K562 (cell line): ENCODE measurements at regions not wholly inside any gene's neighbourhood (a gene's known extent, or its start where the extent isn't known, plus 50 kb on each side); places are given as distances from the start of the nearest gene placed in this dataset.
"Not testable (repeated sequence)": the region's sequence is repeated elsewhere in the genome, so short reads cannot be mapped to it uniquely, and the experiment has no call there.

Experiments
- ATAC-seq: fragments of 200-7000 bp; cut with Tn5 transposase; 3 replicates; pipeline ENCODE4 v1.9.1; 2020; ENCODE audit warnings: moderate library complexity
- BruUV-seq: library from RNA; stranded (reverse); fragments of 400-500 nt; replicated peaks from 2 replicates; lab custom pipeline; 2021; lab: Mats Ljungman, UMichigan
- CTCF ChIA-PET: fragments of 300-600 bp; formaldehyde crosslinking; extraction: SDS; loops from one replicate; lab custom pipeline; 2021; ENCODE audit warnings: low intra/inter-chr PET ratio; lab: Yijun Ruan, JAX
- POLR2A ChIA-PET: fragments of 300-600, 350-650 bp; sonication (Branson Sonifier 250); formaldehyde crosslinking; extraction: SDS; loops from one replicate; lab custom pipeline; 2021; ENCODE audit warnings: antibody characterized with exemption, inconsistent platforms; lab: Yijun Ruan, JAX
- DNase-seq, 4 experiments: peaks; one replicate each; pipeline versions ENCODE4 v3.0.0 to v3.0.0-alpha.2; 2011 to 2018; ENCODE audit warnings: low spot score in 3 of 4, mixed read lengths in 3 of 4; ENCODE audit errors: extremely low read depth in 1 of 4
- FAIRE-seq: peaks from 2 replicates; lab custom pipeline; 2011; peaks lifted over from hg19 to GRCh38; lab: Jason Lieb, UNC
- H2AFZ ChIP-seq: 2 replicates; pipeline ENCODE4 v1.6.0; 2011; ENCODE audit warnings: low read depth, low read length, control low read depth, inconsistent platforms
- H3K27ac ChIP-seq: fragments of 200-600 bp; 3 replicates; pipeline ENCODE4 v1.8.0; 2011; ENCODE audit warnings: low read depth, mild to moderate bottlenecking, control low read depth, inconsistent platforms, low read length, moderate library complexity, mixed read lengths; ENCODE audit errors: extremely low read depth
- H3K27me3 ChIP-seq, 2 experiments: fragments of 300-600 bp in 1 of 2; 2 replicates in 1 of 2; 3 replicates in 1 of 2; pipeline versions ENCODE4 v1.6.0 to v1.8.0; 2011; ENCODE audit warnings: inconsistent platforms in 2 of 2, low read length in 2 of 2, mild to moderate bottlenecking in 1 of 2, mixed read lengths in 1 of 2, moderate library complexity in 1 of 2; ENCODE audit not compliant: control insufficient read depth in 2 of 2, insufficient read depth in 2 of 2
- H3K36me3 ChIP-seq: fragments of 300-600 bp; 3 replicates; pipeline ENCODE4 v1.8.0; 2011; ENCODE audit warnings: mild to moderate bottlenecking, low read length, inconsistent platforms; ENCODE audit not compliant: control insufficient read depth, insufficient read depth
- H3K4me1 ChIP-seq, 2 experiments: fragments of 200-600 bp in 1 of 2; replicated peaks in 1 of 2; 2 replicates in 1 of 2; 3 replicates in 1 of 2; pipeline versions ENCODE4 v1.5.1 to v1.8.0; 2011; ENCODE audit warnings: inconsistent platforms in 2 of 2, low read length in 2 of 2, mild to moderate bottlenecking in 1 of 2, mixed read lengths in 1 of 2, moderate library complexity in 1 of 2; ENCODE audit not compliant: control insufficient read depth in 2 of 2, insufficient read depth in 2 of 2
- H3K4me2 ChIP-seq: 2 replicates; pipeline ENCODE4 v1.6.1; 2011; ENCODE audit warnings: low read length, control low read depth, inconsistent platforms, mixed read lengths; ENCODE audit not compliant: insufficient read depth
- H3K4me3 ChIP-seq: fragments of 200-600 bp; sonication (generic), shearing (Covaris generic); 2 replicates; pipeline ENCODE4 v1.5.1; 2016; ENCODE audit warnings: control low read depth, inconsistent platforms
- H3K79me2 ChIP-seq: fragments of 200-600 bp; 3 replicates; pipeline ENCODE4 v1.8.0; 2011; ENCODE audit warnings: low read length, inconsistent platforms; ENCODE audit not compliant: control insufficient read depth, insufficient read depth
- H3K9ac ChIP-seq, 2 experiments: 2 replicates each; pipeline versions ENCODE4 v1.6.0 to v1.6.1; 2011; ENCODE audit warnings: low read depth in 2 of 2, low read length in 2 of 2, control low read depth in 1 of 2, inconsistent platforms in 1 of 2, mild to moderate bottlenecking in 1 of 2, mixed read lengths in 1 of 2; ENCODE audit not compliant: insufficient read depth in 1 of 2
- H3K9me1 ChIP-seq: one replicate; pipeline ENCODE4 v1.6.0; 2011; ENCODE audit warnings: inconsistent platforms, mild to moderate bottlenecking, low read length, moderate library complexity; ENCODE audit not compliant: control insufficient read depth, insufficient read depth
- H3K9me3 ChIP-seq: replicated peaks from 2 replicates; pipeline ENCODE4 v1.5.1; 2011; ENCODE audit warnings: low read depth, low read length, inconsistent platforms; ENCODE audit not compliant: control insufficient read depth, insufficient read depth
- H4K20me1 ChIP-seq: replicated peaks from 2 replicates; pipeline ENCODE4 v1.6.1; 2011; ENCODE audit warnings: low read length, inconsistent platforms, mixed read lengths; ENCODE audit not compliant: control insufficient read depth, insufficient read depth
- CHD2 ChIP-seq: IDR thresholded peaks from 2 replicates; pipeline ENCODE4 v1.6.1; 2011; ENCODE audit warnings: low read depth, low read length
- WGBS: fragments of 100-300 bp; shearing (Covaris generic); methylation state at CpG from one replicate; pipeline ENCODE4 v1.1.6; 2016; ENCODE audit warnings: low coverage, mixed read lengths; ENCODE audit not compliant: insufficient coverage; ENCODE audit errors: missing lambda C conversion rate; 5-methylcytosine and 5-hydroxymethylcytosine counted together
- in situ Hi-C: fragments of 300-500 bp; cut with MboI; formaldehyde crosslinking; loops from 4 replicates; pipeline ENCODE4 v1.15.0; 2018; ENCODE audit warnings: inconsistent platforms, mixed read lengths
- intact Hi-C: fragments of 100-400 bp; cut with micrococcal nuclease; formaldehyde crosslinking; loops from 2 replicates; pipeline ENCODE4 v1.14.2; 2022
- TF ChIP-seq, protein P1 (sequence below): fragments of 450-650 bp; IDR thresholded peaks from one replicate; pipeline ENCODE4 v1.6.1; 2018; ENCODE audit warnings: mild to moderate bottlenecking, moderate library complexity; ENCODE audit not compliant: partially characterized antibody

GRCh38 chrX:10702031-10702430 lies 81.6 kb upstream of the MID1 start:
- TF ChIP-seq, protein P1, sequence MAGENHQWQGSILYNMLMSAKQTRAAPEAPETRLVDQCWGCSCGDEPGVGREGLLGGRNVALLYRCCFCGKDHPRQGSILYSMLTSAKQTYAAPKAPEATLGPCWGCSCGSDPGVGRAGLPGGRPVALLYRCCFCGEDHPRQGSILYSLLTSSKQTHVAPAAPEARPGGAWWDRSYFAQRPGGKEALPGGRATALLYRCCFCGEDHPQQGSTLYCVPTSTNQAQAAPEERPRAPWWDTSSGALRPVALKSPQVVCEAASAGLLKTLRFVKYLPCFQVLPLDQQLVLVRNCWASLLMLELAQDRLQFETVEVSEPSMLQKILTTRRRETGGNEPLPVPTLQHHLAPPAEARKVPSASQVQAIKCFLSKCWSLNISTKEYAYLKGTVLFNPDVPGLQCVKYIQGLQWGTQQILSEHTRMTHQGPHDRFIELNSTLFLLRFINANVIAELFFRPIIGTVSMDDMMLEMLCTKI = no peak
- H3K9me1 ChIP-seq = no peaks in the 10 kb centered on the region
- no peak overlapping the region for H3K27ac ChIP-seq
- BruUV-seq = no TSS peak
- no peaks in the 10 kb centered on the region for H4K20me1 ChIP-seq
- FAIRE-seq (no peak), DNase-seq (no peak), ATAC-seq (no peak)
- in situ Hi-C loops (no loop called here), intact Hi-C loops (no loop called here)
- ChIA-PET CTCF (no interaction called here), POLR2A (no interaction called here)
- no peaks in the 10 kb centered on the region for H3K79me2 ChIP-seq
- 0% methylated on average over 4 of the region's 4 CpGs for WGBS
- no peaks in the 10 kb centered on the region for H3K27me3 ChIP-seq
- no peaks in the 10 kb centered on the region for H3K36me3 ChIP-seq
- H3K4me2 ChIP-seq = no peak overlapping the region
- H3K4me3 ChIP-seq = no peak overlapping the region
- H3K9me3 ChIP-seq = no peaks in the 10 kb centered on the region
- H3K9ac ChIP-seq = no peak overlapping the region
- H2AFZ ChIP-seq = no peak overlapping the region
- no peaks in the 10 kb centered on the region for H3K4me1 ChIP-seq

DNA sequence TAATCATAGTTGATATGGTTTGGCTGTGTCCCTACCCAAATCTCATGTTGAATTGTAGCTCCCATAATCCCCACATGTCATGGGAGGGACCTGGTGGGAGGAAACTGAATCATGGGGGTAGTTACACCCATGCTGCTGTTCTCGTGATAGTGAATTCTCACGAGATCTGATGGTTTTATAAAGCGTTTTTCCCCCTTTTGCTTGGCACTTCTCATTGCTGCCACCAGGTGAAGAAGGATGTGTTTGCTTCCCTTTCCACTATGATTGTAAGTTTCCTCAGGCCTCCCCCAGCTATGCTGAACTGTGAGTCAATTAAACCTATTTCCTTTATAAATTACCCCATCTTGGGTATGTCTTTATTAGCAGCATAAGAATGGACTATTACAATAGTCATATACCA lies 86.0 kb upstream of the MID1 start:
- CTCF ChIA-PET, intact Hi-C loops, H3K9ac ChIP-seq, H3K27me3 ChIP-seq, POLR2A ChIA-PET, BruUV-seq, H4K20me1 ChIP-seq, ATAC-seq, H3K9me1 ChIP-seq, FAIRE-seq, H3K4me3 ChIP-seq, H3K4me1 ChIP-seq, H3K27ac ChIP-seq, H3K79me2 ChIP-seq, H3K4me2 ChIP-seq, H3K9me3 ChIP-seq, H3K36me3 ChIP-seq, H2AFZ ChIP-seq, in situ Hi-C loops, DNase-seq: not testable (repeated sequence)
- WGBS = 0% methylated on average over 3 of the region's 3 CpGs
- peak; percentile 63; the same call in 1 of the 2 replicates for TF ChIP-seq CHD2
